Panc1 (cell line): ENCODE measurements at regions not wholly inside any gene's neighbourhood (a gene's known extent, or its start where the extent isn't known, plus 50 kb on each side); places are given as distances from the start of the nearest gene placed in this dataset.

Experiments used
- POLR2AphosphoS5 ChIP-seq: IDR thresholded peaks from 2 replicates; pipeline ENCODE4 v1.6.1; 2012; ENCODE audit warnings: mild to moderate bottlenecking, low read depth, low read length, moderate library complexity
- SIN3A ChIP-seq: IDR thresholded peaks from 2 replicates; pipeline ENCODE4 v1.6.1; 2012; ENCODE audit warnings: low read depth, mild to moderate bottlenecking, low read length, moderate library complexity, borderline replicate concordance; ENCODE audit not compliant: insufficient read depth
- TCF7L2 ChIP-seq: IDR thresholded peaks from 2 replicates; pipeline ENCODE4 v1.6.1; 2011; ENCODE audit warnings: mild to moderate bottlenecking, low read depth, low read length, inconsistent platforms
- TF ChIP-seq, protein P1 (sequence below), 2 experiments: IDR thresholded peaks; 2 replicates each; pipeline ENCODE4 v1.6.1; 2011 to 2012; ENCODE audit warnings: low read depth in 2 of 2, control low read depth in 1 of 2, low read length in 1 of 2, mild to moderate bottlenecking in 1 of 2, moderate library complexity in 1 of 2; ENCODE audit not compliant: insufficient read depth in 1 of 2
- TF ChIP-seq, protein P2 (sequence below): fragments of 450-650 bp; IDR thresholded peaks from 2 replicates; pipeline ENCODE4 v1.5.1; 2017; ENCODE audit warnings: mild to moderate bottlenecking

DNA sequence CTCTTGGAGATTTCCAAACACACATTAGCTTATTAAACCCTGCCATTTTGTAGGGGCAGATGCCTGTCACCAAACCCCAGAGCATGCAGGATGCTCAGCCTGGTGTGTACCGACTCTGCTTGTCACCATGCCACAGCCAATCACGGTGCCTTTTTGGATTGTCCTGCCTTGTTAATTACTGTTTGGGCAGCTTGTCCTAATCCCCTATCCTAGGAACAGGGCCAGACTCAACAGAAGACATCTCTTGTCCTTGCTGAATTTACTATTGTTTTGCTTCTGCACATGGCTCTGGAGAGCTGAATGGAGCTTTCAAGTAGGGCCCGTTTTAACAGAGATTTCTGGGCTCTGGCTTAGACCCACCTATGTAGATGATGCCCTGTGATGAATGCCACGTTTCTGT is 388.5 kb downstream of the AACS start:
- TF ChIP-seq, protein P1, sequence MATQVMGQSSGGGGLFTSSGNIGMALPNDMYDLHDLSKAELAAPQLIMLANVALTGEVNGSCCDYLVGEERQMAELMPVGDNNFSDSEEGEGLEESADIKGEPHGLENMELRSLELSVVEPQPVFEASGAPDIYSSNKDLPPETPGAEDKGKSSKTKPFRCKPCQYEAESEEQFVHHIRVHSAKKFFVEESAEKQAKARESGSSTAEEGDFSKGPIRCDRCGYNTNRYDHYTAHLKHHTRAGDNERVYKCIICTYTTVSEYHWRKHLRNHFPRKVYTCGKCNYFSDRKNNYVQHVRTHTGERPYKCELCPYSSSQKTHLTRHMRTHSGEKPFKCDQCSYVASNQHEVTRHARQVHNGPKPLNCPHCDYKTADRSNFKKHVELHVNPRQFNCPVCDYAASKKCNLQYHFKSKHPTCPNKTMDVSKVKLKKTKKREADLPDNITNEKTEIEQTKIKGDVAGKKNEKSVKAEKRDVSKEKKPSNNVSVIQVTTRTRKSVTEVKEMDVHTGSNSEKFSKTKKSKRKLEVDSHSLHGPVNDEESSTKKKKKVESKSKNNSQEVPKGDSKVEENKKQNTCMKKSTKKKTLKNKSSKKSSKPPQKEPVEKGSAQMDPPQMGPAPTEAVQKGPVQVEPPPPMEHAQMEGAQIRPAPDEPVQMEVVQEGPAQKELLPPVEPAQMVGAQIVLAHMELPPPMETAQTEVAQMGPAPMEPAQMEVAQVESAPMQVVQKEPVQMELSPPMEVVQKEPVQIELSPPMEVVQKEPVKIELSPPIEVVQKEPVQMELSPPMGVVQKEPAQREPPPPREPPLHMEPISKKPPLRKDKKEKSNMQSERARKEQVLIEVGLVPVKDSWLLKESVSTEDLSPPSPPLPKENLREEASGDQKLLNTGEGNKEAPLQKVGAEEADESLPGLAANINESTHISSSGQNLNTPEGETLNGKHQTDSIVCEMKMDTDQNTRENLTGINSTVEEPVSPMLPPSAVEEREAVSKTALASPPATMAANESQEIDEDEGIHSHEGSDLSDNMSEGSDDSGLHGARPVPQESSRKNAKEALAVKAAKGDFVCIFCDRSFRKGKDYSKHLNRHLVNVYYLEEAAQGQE (IDR thresholded peaks at IDR 0.05; ENCODE audit: insufficient read depth in 1 of 2, low read depth in 2 of 2, low read length in 1 of 2), result no peak
- TF ChIP-seq, protein P2, sequence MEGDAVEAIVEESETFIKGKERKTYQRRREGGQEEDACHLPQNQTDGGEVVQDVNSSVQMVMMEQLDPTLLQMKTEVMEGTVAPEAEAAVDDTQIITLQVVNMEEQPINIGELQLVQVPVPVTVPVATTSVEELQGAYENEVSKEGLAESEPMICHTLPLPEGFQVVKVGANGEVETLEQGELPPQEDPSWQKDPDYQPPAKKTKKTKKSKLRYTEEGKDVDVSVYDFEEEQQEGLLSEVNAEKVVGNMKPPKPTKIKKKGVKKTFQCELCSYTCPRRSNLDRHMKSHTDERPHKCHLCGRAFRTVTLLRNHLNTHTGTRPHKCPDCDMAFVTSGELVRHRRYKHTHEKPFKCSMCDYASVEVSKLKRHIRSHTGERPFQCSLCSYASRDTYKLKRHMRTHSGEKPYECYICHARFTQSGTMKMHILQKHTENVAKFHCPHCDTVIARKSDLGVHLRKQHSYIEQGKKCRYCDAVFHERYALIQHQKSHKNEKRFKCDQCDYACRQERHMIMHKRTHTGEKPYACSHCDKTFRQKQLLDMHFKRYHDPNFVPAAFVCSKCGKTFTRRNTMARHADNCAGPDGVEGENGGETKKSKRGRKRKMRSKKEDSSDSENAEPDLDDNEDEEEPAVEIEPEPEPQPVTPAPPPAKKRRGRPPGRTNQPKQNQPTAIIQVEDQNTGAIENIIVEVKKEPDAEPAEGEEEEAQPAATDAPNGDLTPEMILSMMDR, result no peak
- TF ChIP-seq POLR2AphosphoS5, result no peak
- no peak for TF ChIP-seq SIN3A
- no peak for TF ChIP-seq TCF7L2
